DOHH2 (cell line): ENCODE measurements at regions not wholly inside any gene's neighbourhood (a gene's known extent, or its start where the extent isn't known, plus 50 kb on each side); places are given as distances from the start of the nearest gene placed in this dataset.

Source experiments
- H3F3A ChIP-seq: fragments of 200-600 bp; sonication (generic), shearing (Covaris generic); 2 replicates; pipeline ENCODE4 v1.6.0; 2016; ENCODE audit warnings: antibody characterized with exemption, mild to moderate bottlenecking; ENCODE audit not compliant: control insufficient read depth, insufficient read depth
- H3K27ac ChIP-seq: fragments of 200-600 bp; sonication (generic); 2 replicates; pipeline ENCODE4 v1.5.1; 2014; ENCODE audit warnings: low read depth, mild to moderate bottlenecking, low read length, moderate library complexity
- H3K27me3 ChIP-seq: fragments of 200-600 bp; sonication (generic); 2 replicates; pipeline ENCODE4 v1.6.1; 2014; ENCODE audit warnings: mild to moderate bottlenecking, low read length, mixed read lengths; ENCODE audit not compliant: control insufficient read depth
- H3K36me3 ChIP-seq: fragments of 200-600 bp; sonication (generic); 2 replicates; pipeline ENCODE4 v1.6.1; 2014; ENCODE audit warnings: mild to moderate bottlenecking, low read length, moderate library complexity, mixed read lengths; ENCODE audit not compliant: control insufficient read depth
- H3K4me1 ChIP-seq: fragments of 200-600 bp; sonication (generic); 2 replicates; pipeline ENCODE4 v1.6.1; 2014; ENCODE audit warnings: mild to moderate bottlenecking, low read length, mixed read lengths; ENCODE audit not compliant: control insufficient read depth
- H3K4me2 ChIP-seq: fragments of 200-600 bp; sonication (generic); 2 replicates; pipeline ENCODE4 v1.6.0; 2014; ENCODE audit warnings: mild to moderate bottlenecking, low read length, moderate library complexity
- H3K4me3 ChIP-seq: fragments of 200-600 bp; sonication (generic); 2 replicates; pipeline ENCODE4 v1.5.1; 2014; ENCODE audit warnings: mild to moderate bottlenecking, low read length, mixed read lengths
- H3K79me2 ChIP-seq: fragments of 200-600 bp; sonication (generic); 2 replicates; pipeline ENCODE4 v1.6.1; 2014; ENCODE audit warnings: mild to moderate bottlenecking, low read length, mixed read lengths; ENCODE audit not compliant: control insufficient read depth
- H3K9me2 ChIP-seq: fragments of 200-600 bp; sonication (generic); replicated peaks from 2 replicates; pipeline ENCODE4 v1.6.1; 2014; ENCODE audit warnings: mild to moderate bottlenecking, low read length, mixed read lengths; ENCODE audit not compliant: control insufficient read depth
- H3K9me3 ChIP-seq: fragments of 200-600 bp; sonication (generic); 2 replicates; pipeline ENCODE4 v1.6.1; 2014; ENCODE audit warnings: antibody characterized with exemption, low read length, mixed read lengths; ENCODE audit not compliant: control insufficient read depth, insufficient read depth
- H4K20me1 ChIP-seq: fragments of 200-600 bp; sonication (generic); 2 replicates; pipeline ENCODE4 v1.6.0; 2014; ENCODE audit warnings: low read depth, mild to moderate bottlenecking, antibody characterized with exemption, low read length, moderate library complexity; ENCODE audit not compliant: control insufficient read depth, insufficient read depth
- EZH2phosphoT487 ChIP-seq: fragments of 200-600 bp; sonication (generic); IDR thresholded peaks from 2 replicates; pipeline ENCODE4 v1.6.1; 2017; ENCODE audit warnings: borderline replicate concordance, mild to moderate bottlenecking, antibody characterized with exemption, low read length, moderate library complexity, mixed read lengths
- TF ChIP-seq, protein P1 (sequence below): fragments of 200-600 bp; sonication (generic); IDR thresholded peaks from one replicate; pipeline ENCODE4 v1.5.1; 2014; ENCODE audit warnings: antibody characterized with exemption, mild to moderate bottlenecking, low read depth, low read length; ENCODE audit not compliant: poor library complexity, severe bottlenecking

DNA sequence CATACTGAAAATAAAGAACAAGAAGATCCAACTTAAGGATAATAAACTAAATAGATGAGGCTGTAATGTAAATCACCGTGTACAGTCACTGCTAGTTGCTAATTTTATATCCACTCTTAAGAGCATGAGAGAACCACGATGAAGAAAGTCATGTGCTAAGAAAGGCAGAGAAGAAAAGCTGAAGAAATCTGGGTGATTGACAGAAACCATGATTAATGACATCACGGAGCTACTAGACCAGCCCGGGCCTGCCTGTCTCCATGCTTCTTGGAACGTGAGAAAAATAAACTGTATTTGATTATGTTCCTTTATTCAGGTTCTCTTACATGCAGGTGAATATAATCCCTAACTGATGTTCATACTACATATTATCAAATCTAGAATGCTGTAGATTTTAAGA, 84.2 kb upstream of the E2F3 start:
- no peaks in the 10 kb centered on the region for H3K36me3 ChIP-seq
- H3K4me2 ChIP-seq: no peak overlapping the region
- no peaks in the 10 kb centered on the region for H3K9me2 ChIP-seq

DNA sequence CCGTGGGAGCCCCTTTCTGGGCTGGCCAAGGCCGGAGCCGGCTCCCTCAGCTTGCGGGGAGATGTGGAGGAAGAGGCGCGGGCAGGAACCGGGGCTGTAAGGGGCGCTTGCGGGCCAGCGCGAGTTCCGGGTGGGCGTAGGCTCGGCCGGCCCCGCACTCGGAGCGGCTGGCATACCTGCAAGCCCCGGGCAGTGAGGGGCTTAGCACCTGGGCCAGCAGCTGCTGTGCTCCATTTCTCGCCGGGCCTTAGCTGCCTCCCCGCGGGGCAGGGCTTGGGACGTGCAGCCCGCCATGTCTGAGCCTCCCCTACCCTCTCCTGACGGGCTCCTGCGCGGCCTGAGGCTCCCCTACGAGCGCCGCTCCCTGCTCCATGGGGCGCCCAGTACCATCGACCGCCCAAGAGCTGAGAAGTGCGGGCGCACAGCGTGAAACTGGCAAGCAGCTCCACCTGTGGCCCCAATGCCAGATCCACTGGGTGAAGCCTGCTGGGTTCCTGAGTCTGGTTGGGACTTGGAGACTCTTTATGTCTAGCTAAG, 82.8 kb upstream of the E2F3 start:
- Histone ChIP-seq H3K36me3 (no peaks in the 10 kb centered on the region), H3K27me3 (no peaks in the 10 kb centered on the region), H3K4me3 (no peak overlapping the region), H3K79me2 (no peaks in the 10 kb centered on the region), H3K4me1 (peaks cover 10% of the 10 kb centered on the region), H3F3A (no peaks in the 10 kb centered on the region), H3K9me3 (peaks cover 6% of the 10 kb centered on the region; the same call in 1 of the 2 replicates), H3K4me2 (no peak overlapping the region), H4K20me1 (no peaks in the 10 kb centered on the region), H3K27ac (no peak overlapping the region), H3K9me2 (no peaks in the 10 kb centered on the region)
- TF ChIP-seq EZH2phosphoT487: no peak
- TF ChIP-seq, protein P1, sequence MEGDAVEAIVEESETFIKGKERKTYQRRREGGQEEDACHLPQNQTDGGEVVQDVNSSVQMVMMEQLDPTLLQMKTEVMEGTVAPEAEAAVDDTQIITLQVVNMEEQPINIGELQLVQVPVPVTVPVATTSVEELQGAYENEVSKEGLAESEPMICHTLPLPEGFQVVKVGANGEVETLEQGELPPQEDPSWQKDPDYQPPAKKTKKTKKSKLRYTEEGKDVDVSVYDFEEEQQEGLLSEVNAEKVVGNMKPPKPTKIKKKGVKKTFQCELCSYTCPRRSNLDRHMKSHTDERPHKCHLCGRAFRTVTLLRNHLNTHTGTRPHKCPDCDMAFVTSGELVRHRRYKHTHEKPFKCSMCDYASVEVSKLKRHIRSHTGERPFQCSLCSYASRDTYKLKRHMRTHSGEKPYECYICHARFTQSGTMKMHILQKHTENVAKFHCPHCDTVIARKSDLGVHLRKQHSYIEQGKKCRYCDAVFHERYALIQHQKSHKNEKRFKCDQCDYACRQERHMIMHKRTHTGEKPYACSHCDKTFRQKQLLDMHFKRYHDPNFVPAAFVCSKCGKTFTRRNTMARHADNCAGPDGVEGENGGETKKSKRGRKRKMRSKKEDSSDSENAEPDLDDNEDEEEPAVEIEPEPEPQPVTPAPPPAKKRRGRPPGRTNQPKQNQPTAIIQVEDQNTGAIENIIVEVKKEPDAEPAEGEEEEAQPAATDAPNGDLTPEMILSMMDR: no peak

More for the DNA sequence above, 84.2 kb upstream of the E2F3 start:
- Histone ChIP-seq H3K4me3 (no peak overlapping the region), H4K20me1 (no peaks in the 10 kb centered on the region), H3K4me1 (peaks cover 10% of the 10 kb centered on the region), H3K27ac (no peak overlapping the region), H3K9me3 (peaks cover 6% of the 10 kb centered on the region; the same call in 1 of the 2 replicates), H3K27me3 (no peaks in the 10 kb centered on the region), H3F3A (no peaks in the 10 kb centered on the region), H3K79me2 (no peaks in the 10 kb centered on the region)
- no peak for TF ChIP-seq EZH2phosphoT487
- TF ChIP-seq, protein P1: no peak

DNA sequence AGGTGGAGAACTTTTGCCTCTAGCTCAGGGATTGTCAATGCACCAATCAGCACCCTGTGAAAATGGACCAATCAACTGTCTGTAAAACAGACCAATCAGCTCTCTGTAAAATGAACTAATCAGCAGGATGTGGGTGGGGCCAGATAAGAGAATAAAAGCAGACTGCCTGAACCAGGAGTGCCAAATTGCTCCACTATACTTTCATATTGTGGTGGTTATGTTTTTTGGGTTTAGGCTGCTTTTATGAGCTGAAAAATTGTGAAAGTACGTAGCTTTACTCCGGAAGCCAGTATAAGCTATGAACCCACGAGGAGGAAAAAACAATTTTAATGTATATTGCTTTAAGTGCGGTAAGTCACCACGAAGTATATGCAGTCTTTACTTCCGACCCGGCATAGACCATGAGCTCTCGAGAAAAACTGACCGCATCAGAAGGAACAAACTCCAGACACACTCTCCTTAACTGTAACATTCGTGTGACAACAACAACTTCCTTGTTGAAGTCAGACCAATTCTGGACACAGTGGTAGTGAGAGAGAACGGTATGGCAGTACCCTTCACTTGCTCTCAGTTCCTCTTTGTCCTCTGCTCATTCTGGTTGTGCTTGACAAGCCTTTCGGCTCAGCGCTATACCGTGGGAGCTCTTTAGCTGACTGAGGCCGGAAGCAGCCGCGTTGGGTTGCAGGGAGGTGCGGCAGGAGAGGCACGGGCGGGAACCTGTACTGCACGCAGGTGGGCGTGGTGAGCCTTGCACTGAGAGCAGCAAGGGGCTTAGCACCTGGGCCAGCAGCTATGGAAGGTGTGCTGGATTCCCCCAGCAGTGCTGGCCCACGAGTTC, 81.9 kb upstream of the E2F3 start:
- peak overlapping the region; percentile 54 for H3K4me3 ChIP-seq
- H3K9me2 ChIP-seq: no peaks in the 10 kb centered on the region
- no peaks in the 10 kb centered on the region for H3K79me2 ChIP-seq
- TF ChIP-seq, protein P1: no peak
- no peak for TF ChIP-seq EZH2phosphoT487
- H4K20me1 ChIP-seq: no peaks in the 10 kb centered on the region
- H3K36me3 ChIP-seq: no peaks in the 10 kb centered on the region
- H3K4me2 ChIP-seq: peak overlapping the region; percentile 66
- H3K9me3 ChIP-seq: peaks cover 6% of the 10 kb centered on the region; the same call in 1 of the 2 replicates
- H3F3A ChIP-seq: no peaks in the 10 kb centered on the region
- peaks cover 10% of the 10 kb centered on the region for H3K4me1 ChIP-seq
- no peaks in the 10 kb centered on the region for H3K27me3 ChIP-seq
- H3K27ac ChIP-seq: peak overlapping the region; percentile 57
